MCF 10A (cell line): ENCODE measurements at regions not wholly inside any gene's neighbourhood (a gene's known extent, or its start where the extent isn't known, plus 50 kb on each side); places are given as distances from the start of the nearest gene placed in this dataset.

ENCODE experiments used
- BruUV-seq: library from RNA; stranded (reverse); fragments of 400-500 nt; replicated peaks from 2 replicates; lab custom pipeline; 2021; lab: Mats Ljungman, UMichigan
- CTCF ChIA-PET: fragments of 300-600 bp; sonication (Branson Sonifier 250); formaldehyde crosslinking; extraction: SDS; loops from one replicate; lab custom pipeline; 2021; ENCODE audit warnings: antibody characterized with exemption, inconsistent platforms; lab: Yijun Ruan, JAX
- POLR2A ChIA-PET: fragments of 300-600, 350-650 bp; sonication (Branson Sonifier 250); formaldehyde crosslinking; extraction: SDS; loops from one replicate; lab custom pipeline; 2020; ENCODE audit warnings: antibody characterized with exemption, inconsistent platforms; lab: Yijun Ruan, JAX
- DNase-seq: peaks from one replicate; pipeline ENCODE4 v3.0.0-alpha.2; 2018; ENCODE audit not compliant: unreplicated experiment
- H3K27ac Mint-ChIP-seq: one replicate; pipeline ENCODE4 v1.8.0; 2022; ENCODE audit warnings: mild to moderate bottlenecking, low read depth, mixed read lengths; ENCODE audit not compliant: unreplicated experiment
- H3K27me3 Mint-ChIP-seq: one replicate; pipeline ENCODE4 v1.8.0; 2022; ENCODE audit warnings: mixed read lengths; ENCODE audit not compliant: insufficient read depth, unreplicated experiment
- H3K36me3 Mint-ChIP-seq: one replicate; pipeline ENCODE4 v1.8.0; 2022; ENCODE audit warnings: mild to moderate bottlenecking, moderate library complexity, mixed read lengths; ENCODE audit not compliant: insufficient read depth, unreplicated experiment
- H3K4me1 Mint-ChIP-seq: one replicate; pipeline ENCODE4 v1.8.0; 2022; ENCODE audit warnings: mixed read lengths; ENCODE audit not compliant: insufficient read depth, unreplicated experiment
- H3K4me3 Mint-ChIP-seq: one replicate; pipeline ENCODE4 v1.8.0; 2022; ENCODE audit warnings: mild to moderate bottlenecking, moderate library complexity, mixed read lengths; ENCODE audit not compliant: unreplicated experiment
- H3K9me3 Mint-ChIP-seq: one replicate; pipeline ENCODE4 v1.8.0; 2022; ENCODE audit warnings: mixed read lengths; ENCODE audit not compliant: unreplicated experiment
- intact Hi-C: fragments of 100-400 bp; cut with micrococcal nuclease; formaldehyde crosslinking; loops from 2 replicates; pipeline ENCODE4 v1.14.1; 2022
- TF ChIP-seq, protein P1 (sequence below): fragments of 200-600 bp; IDR thresholded peaks from one replicate; pipeline ENCODE4 v1.8.0; 2022; ENCODE audit warnings: antibody characterized with exemption, mild to moderate bottlenecking; ENCODE audit not compliant: unreplicated experiment

DNA sequence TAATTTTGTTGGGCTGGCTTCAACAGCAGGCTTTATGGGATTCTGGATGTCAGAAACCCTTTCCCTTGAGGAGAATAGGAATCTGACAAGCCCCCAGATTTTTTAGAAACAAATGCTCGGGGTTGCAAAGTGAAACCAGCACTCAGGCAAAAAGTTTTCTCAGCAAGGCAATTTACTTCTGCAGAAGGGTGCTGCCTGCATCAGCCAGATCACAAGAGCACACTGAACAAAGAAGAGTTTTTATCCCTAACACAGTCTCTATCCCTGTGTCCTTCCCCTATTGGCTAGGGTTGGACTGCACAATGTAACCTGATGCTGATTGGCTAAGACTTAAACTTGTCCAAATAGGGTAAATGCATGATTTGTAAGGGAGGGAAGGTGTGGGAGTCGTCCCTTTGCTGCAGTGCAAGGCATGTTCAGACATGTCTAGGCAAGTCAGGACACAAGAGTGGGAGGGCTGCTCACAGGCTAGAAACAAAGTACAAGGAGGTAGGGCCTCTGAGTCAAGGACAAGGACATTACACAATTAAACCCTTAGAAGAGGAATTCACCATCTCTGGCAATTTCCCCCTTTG, 175.8 kb downstream of the CCNG2 start:
- no TSS peak for BruUV-seq
- peaks cover 8% of the 10 kb centered on the region for H3K9me3 Mint-ChIP-seq
- peaks cover 6% of the 10 kb centered on the region for H3K36me3 Mint-ChIP-seq
- TF ChIP-seq, protein P1, sequence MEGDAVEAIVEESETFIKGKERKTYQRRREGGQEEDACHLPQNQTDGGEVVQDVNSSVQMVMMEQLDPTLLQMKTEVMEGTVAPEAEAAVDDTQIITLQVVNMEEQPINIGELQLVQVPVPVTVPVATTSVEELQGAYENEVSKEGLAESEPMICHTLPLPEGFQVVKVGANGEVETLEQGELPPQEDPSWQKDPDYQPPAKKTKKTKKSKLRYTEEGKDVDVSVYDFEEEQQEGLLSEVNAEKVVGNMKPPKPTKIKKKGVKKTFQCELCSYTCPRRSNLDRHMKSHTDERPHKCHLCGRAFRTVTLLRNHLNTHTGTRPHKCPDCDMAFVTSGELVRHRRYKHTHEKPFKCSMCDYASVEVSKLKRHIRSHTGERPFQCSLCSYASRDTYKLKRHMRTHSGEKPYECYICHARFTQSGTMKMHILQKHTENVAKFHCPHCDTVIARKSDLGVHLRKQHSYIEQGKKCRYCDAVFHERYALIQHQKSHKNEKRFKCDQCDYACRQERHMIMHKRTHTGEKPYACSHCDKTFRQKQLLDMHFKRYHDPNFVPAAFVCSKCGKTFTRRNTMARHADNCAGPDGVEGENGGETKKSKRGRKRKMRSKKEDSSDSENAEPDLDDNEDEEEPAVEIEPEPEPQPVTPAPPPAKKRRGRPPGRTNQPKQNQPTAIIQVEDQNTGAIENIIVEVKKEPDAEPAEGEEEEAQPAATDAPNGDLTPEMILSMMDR = no peak
- intact Hi-C loops = no loop called here
- ChIA-PET CTCF (interaction anchor here (0.6 to 2.7 kb wide), 2 partner anchors 25 to 172 kb away, joined by 3 to 10 read pairs; no protein-coding TSS in a partner anchor), POLR2A (interaction anchor here (0.7 kb wide), 1 partner anchor 12 kb away, joined by 3 read pairs; no protein-coding TSS in a partner anchor)
- no peak overlapping the region for H3K4me3 Mint-ChIP-seq
- no peaks in the 10 kb centered on the region for H3K4me1 Mint-ChIP-seq
- DNase-seq = peak; percentile 18
- H3K27ac Mint-ChIP-seq = no peak overlapping the region
- H3K27me3 Mint-ChIP-seq = no peaks in the 10 kb centered on the region

DNA sequence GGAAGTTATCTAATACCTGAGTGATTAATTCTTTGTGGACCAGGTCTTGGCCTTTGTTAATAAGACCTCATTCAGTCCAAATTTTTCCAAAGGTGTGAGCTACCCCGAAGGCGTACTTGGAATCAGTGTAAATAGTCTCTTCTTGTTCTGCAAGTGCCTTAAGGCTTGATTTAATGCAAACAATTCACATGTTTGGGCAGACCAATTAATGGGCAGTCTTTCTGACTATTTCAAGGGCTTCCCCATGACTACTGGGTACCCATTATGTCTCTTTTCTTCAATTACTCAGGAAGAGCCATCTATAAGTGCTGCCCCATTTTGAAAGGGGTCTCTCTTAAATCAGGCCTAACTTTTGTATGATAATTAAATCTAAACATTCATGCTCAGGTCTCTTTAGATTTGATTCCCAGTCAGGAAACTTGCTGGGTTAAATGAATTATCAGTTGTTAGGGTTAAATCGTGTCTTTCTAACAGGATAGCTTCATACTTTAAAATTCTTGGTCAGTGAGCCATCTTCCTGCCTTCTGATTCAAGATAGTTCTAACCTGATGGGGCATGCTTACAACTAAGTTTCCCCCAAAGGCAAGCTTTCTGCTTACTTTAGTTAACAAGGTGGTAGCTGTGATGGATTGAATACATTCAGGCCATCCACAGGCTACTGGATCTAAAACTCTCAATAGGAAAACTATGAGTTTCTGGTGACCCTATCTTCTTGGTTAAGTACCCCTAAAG, 179.6 kb downstream of the CCNG2 start:
- TF ChIP-seq, protein P1 = no peak
- peaks cover 6% of the 10 kb centered on the region for H3K36me3 Mint-ChIP-seq
- no peak for DNase-seq
- no peaks in the 10 kb centered on the region for H3K4me1 Mint-ChIP-seq
- peaks cover 8% of the 10 kb centered on the region for H3K9me3 Mint-ChIP-seq
- no TSS peak for BruUV-seq
- CTCF ChIA-PET = interaction anchor here (0.7 to 1.8 kb wide), 5 partner anchors 10 to 376 kb away, joined by 3 to 7 read pairs (median 3); no protein-coding TSS in a partner anchor
- H3K27me3 Mint-ChIP-seq = no peaks in the 10 kb centered on the region
- POLR2A ChIA-PET = interaction anchor here (1.6 kb wide), 1 partner anchor 9 kb away, joined by 3 read pairs; no protein-coding TSS in a partner anchor
- no peak overlapping the region for H3K27ac Mint-ChIP-seq
- intact Hi-C loops = no loop called here
- no peak overlapping the region for H3K4me3 Mint-ChIP-seq

DNA sequence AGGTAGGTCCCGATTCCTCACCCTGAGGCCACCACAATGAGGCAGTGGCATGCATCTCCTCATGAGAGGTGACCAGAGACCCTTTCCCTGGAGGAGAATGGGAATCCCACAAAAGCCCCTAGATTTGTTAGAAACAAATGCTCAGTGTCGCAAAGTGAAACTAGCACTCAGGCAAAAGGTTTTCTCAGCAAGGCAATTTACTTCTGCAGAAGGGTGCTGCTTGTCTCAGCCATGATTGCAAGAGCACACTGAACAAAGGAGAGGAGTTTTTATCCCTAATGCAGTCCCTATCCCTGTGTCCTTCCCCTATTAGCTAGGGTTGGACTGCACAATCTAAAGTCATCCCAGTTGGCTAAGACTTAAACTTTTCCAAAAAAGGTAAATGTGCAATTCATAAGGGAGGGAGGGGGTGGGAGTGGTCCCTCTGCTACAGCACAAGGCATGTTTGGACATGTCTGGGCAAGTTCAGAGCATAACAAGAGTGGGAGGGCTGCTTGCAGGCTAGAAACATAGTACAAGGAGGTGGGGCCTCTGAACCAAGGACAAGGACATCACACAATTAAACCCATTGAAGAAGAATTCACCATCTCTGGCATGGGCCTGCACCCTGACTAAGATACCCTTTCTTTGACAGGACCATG, 185.3 kb downstream of the CCNG2 start:
- H3K4me3 Mint-ChIP-seq = no peak overlapping the region
- BruUV-seq = no TSS peak
- H3K27ac Mint-ChIP-seq = peak overlapping the region; percentile 90
- no peaks in the 10 kb centered on the region for H3K9me3 Mint-ChIP-seq
- peaks cover 6% of the 10 kb centered on the region for H3K36me3 Mint-ChIP-seq
- peaks cover 6% of the 10 kb centered on the region for H3K4me1 Mint-ChIP-seq
- CTCF ChIA-PET = interaction anchor here (1.3 to 2.0 kb wide), 2 partner anchors 16 to 24 kb away, joined by 5 to 8 read pairs; no protein-coding TSS in a partner anchor
- POLR2A ChIA-PET = no interaction called here
- TF ChIP-seq, protein P1 = no peak
- no peak for DNase-seq
- intact Hi-C loops = no loop called here
- H3K27me3 Mint-ChIP-seq = no peaks in the 10 kb centered on the region

DNA sequence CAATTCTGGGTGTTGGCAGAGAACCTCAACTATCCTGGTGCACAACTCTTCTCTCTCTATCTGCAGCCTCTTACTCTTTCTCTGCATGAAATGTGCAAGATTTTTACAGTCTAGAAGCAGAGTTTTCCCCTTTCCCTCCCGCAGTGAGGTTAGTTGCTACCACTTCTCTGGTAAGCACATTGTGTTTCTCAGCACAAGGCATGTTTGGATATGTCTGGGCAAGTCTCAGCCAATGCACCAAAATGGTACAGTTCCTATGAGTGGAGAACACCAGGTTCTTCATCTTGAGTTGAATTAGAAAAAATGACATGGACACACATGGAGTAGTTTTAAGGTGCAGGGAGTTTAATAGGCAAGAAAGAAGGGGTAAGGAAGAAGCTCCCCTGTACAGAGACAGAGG, 187.0 kb downstream of the CCNG2 start:
- CTCF ChIA-PET = interaction anchor here (0.5 to 2.0 kb wide), 12 partner anchors 9 to 598 kb away, joined by 3 to 8 read pairs (median 3); no protein-coding TSS in a partner anchor
- TF ChIP-seq, protein P1 = no peak
- intact Hi-C loops = no loop called here
- no peaks in the 10 kb centered on the region for H3K27me3 Mint-ChIP-seq
- H3K27ac Mint-ChIP-seq = peak overlapping the region; percentile 90
- no peaks in the 10 kb centered on the region for H3K9me3 Mint-ChIP-seq
- no peak overlapping the region for H3K4me3 Mint-ChIP-seq
- H3K4me1 Mint-ChIP-seq = peaks cover 6% of the 10 kb centered on the region
- POLR2A ChIA-PET = interaction anchor here (0.6 to 1.5 kb wide), 7 partner anchors 9 to 1067 kb away, joined by 3 to 5 read pairs (median 3); no protein-coding TSS in a partner anchor
- no TSS peak for BruUV-seq
- H3K36me3 Mint-ChIP-seq = peaks cover 6% of the 10 kb centered on the region
- peak; percentile 55 for DNase-seq
